ENCODE measurements at regions not wholly inside any gene's neighbourhood (a gene's known extent, or its start where the extent isn't known, plus 50 kb on each side); places are given as distances from the start of the nearest gene placed in this dataset.

DNA sequence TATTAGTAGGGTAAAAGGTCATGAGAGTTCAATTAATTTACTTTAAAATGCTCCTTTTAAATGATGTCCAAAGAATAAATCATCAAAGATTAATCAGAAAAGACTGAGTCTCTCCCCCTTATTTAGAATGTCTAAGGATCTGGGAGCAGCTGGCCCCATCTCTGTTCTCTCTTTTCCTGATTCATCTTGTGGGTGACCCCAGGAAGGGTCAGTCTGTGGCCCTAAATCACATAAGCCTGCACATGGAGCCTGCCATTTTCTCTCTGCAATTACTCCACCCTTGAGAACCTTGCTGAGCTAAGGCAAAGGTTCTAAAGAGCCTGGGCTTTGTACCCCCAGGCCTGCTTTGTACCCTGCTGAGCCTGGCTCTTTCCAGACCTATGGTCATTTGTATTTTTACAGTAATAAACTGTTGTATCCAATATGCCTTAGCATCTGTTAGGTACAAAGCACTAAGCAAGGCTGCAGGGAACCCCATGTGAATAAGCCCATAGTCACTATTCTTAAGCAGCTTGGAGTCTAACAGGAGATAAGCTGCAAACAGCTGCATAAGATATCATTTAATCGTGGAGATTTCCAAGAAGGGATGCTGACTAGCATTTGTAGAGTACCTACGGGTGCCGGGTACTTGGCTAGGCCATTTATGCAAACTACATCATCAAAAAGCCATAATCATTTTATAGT lies 431.0 kb upstream of the MARCKS start:
- no peak for TF ChIP-seq EZH2phosphoT487 (IDR thresholded peaks at IDR 0.05; ENCODE audit: unreplicated experiment)
- TF ChIP-seq, protein P1, sequence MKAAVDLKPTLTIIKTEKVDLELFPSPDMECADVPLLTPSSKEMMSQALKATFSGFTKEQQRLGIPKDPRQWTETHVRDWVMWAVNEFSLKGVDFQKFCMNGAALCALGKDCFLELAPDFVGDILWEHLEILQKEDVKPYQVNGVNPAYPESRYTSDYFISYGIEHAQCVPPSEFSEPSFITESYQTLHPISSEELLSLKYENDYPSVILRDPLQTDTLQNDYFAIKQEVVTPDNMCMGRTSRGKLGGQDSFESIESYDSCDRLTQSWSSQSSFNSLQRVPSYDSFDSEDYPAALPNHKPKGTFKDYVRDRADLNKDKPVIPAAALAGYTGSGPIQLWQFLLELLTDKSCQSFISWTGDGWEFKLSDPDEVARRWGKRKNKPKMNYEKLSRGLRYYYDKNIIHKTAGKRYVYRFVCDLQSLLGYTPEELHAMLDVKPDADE (IDR thresholded peaks at IDR 0.05): no peak
- TF ChIP-seq, protein P2, sequence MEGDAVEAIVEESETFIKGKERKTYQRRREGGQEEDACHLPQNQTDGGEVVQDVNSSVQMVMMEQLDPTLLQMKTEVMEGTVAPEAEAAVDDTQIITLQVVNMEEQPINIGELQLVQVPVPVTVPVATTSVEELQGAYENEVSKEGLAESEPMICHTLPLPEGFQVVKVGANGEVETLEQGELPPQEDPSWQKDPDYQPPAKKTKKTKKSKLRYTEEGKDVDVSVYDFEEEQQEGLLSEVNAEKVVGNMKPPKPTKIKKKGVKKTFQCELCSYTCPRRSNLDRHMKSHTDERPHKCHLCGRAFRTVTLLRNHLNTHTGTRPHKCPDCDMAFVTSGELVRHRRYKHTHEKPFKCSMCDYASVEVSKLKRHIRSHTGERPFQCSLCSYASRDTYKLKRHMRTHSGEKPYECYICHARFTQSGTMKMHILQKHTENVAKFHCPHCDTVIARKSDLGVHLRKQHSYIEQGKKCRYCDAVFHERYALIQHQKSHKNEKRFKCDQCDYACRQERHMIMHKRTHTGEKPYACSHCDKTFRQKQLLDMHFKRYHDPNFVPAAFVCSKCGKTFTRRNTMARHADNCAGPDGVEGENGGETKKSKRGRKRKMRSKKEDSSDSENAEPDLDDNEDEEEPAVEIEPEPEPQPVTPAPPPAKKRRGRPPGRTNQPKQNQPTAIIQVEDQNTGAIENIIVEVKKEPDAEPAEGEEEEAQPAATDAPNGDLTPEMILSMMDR (conservative IDR thresholded peaks at IDR 0.05; ENCODE audit: low read depth in 2 of 2): no peak
- no peak for TF ChIP-seq POLR2AphosphoS5 (IDR thresholded peaks at IDR 0.05; ENCODE audit: low read depth)
- TF ChIP-seq, protein P3, sequence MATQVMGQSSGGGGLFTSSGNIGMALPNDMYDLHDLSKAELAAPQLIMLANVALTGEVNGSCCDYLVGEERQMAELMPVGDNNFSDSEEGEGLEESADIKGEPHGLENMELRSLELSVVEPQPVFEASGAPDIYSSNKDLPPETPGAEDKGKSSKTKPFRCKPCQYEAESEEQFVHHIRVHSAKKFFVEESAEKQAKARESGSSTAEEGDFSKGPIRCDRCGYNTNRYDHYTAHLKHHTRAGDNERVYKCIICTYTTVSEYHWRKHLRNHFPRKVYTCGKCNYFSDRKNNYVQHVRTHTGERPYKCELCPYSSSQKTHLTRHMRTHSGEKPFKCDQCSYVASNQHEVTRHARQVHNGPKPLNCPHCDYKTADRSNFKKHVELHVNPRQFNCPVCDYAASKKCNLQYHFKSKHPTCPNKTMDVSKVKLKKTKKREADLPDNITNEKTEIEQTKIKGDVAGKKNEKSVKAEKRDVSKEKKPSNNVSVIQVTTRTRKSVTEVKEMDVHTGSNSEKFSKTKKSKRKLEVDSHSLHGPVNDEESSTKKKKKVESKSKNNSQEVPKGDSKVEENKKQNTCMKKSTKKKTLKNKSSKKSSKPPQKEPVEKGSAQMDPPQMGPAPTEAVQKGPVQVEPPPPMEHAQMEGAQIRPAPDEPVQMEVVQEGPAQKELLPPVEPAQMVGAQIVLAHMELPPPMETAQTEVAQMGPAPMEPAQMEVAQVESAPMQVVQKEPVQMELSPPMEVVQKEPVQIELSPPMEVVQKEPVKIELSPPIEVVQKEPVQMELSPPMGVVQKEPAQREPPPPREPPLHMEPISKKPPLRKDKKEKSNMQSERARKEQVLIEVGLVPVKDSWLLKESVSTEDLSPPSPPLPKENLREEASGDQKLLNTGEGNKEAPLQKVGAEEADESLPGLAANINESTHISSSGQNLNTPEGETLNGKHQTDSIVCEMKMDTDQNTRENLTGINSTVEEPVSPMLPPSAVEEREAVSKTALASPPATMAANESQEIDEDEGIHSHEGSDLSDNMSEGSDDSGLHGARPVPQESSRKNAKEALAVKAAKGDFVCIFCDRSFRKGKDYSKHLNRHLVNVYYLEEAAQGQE (IDR thresholded peaks at IDR 0.05; ENCODE audit: unreplicated experiment): no peak
- TF ChIP-seq EZH2 (IDR thresholded peaks at IDR 0.05; ENCODE audit: low read depth, unreplicated experiment): no peak
- no peak for TF ChIP-seq STAT1 (IDR thresholded peaks at IDR 0.05; ENCODE audit: unreplicated experiment)
